ENCODE measurements at regions not wholly inside any gene's neighbourhood (a gene's known extent, or its start where the extent isn't known, plus 50 kb on each side); places are given as distances from the start of the nearest gene placed in this dataset.

DNA sequence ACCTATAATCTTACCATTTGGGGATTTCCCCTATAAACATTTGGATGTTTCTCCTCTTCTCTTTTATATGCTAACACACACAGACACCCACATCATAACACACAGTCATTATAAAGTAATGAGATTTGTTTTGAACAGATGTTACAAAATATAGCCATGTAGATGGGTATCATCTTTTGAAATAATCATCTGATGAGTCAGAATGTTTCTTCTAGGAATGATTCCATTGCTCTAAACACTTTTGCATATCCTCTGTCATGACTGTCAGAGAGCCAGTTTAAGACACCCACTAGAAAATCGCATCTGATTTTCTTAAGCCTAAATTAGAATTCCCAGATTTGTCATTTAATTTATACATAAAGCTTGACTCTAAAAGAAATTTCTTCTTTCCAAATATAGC is 442.6 kb downstream of the CMPK2 start:
- TF ChIP-seq POLR2A (IDR thresholded peaks at IDR 0.05; ENCODE audit: low read length) (no peak), GATA1 (IDR thresholded peaks at IDR 0.05; ENCODE audit: low read depth, low read length) (no peak)
